ENCODE measurements at regions not wholly inside any gene's neighbourhood (a gene's known extent, or its start where the extent isn't known, plus 50 kb on each side); places are given as distances from the start of the nearest gene placed in this dataset.

GRCh38 chr5:33146881-33147280, 293.9 kb upstream of the TARS1 start:
- TF ChIP-seq CTCF (conservative IDR thresholded peaks at IDR 0.05), result no peak
- TF ChIP-seq EZH2 (IDR thresholded peaks at IDR 0.05; ENCODE audit: low read depth), result no peak
